T-helper 2 cell (primary cell): ENCODE measurements at regions not wholly inside any gene's neighbourhood (a gene's known extent, or its start where the extent isn't known, plus 50 kb on each side); places are given as distances from the start of the nearest gene placed in this dataset.

ENCODE experiments used
- DNase-seq, 5 experiments: peaks; one replicate each; pipeline versions ENCODE4 v3.0.0 to v3.0.0-alpha.2; 2012 to 2022

DNA sequence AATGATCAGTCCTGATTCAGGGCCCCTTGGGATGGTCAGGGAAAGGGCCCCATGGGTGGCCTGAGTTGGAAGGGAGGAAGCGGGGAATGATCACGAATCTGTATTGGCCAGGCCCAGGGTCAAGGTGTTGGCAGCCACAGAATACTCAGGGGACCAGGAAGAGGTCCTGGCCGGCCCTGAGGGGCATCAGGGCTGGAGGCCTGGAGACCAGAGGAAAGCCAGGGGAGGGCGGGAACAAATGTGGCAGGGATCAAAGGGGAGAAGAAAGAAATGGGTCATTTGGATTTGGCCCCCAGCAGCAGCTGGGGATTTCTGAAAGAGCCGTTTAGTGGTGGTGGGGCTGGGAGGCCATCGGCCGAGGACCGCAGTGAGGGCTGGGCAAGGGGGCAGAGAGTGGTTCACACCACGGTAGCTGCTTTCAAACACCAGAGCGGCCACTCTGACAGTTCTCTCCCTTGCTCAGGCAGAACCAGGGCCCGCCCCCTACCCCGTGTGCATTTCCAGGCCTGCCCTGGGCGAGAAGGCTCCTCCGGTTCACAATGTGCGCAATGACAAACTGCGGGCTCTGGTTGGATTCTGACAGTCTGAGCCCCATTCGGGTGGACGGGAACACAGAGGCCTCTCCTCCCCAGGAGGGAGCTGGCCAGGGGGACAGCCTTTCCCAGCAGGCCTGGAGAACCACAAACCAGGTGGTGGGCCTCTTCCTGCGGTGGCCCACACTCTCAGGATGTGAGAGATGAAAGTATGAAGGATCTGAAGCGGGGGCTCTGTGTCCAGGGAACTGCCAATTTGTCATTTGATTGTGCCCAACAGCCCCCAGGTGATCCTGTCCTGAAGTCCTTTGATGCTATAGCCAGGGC, 220.3 kb upstream of the IER5L start:
- no peak for DNase-seq

DNA sequence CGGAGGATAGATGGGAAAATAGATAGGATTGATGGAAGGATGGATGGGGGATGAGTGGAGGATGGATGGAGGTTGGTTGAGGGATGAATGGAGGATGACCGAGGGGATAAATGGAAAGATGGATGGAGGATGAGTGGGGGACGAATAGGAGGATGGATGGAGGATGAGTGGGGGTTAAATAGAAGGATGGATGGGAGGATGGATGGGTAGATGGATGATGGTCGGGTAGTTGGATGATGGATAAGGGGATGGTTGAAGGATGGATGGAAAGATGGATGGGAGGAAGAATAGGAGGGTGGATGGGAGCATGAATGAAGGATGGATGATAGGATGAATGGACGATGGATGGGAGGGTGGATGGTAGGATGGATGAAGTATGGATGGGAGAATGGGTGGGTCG, 219.3 kb upstream of the IER5L start:
- DNase-seq, result no peak

DNA sequence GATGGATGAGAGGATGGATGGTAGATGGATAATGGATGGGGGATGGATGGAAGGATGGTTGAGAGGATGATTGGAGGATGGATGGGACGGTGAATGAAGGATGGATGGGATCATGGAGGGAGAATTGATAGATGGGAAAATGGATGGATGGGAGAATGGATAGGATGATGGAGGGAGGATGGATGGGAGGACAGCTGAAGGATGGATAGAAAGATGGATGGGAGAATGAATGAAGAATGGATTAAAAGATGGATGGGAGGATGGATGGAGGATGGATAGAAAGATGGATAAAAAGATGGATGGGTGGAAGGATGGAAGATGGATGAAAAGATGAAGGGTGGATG, 218.3 kb upstream of the IER5L start:
- DNase-seq, result no peak

DNA sequence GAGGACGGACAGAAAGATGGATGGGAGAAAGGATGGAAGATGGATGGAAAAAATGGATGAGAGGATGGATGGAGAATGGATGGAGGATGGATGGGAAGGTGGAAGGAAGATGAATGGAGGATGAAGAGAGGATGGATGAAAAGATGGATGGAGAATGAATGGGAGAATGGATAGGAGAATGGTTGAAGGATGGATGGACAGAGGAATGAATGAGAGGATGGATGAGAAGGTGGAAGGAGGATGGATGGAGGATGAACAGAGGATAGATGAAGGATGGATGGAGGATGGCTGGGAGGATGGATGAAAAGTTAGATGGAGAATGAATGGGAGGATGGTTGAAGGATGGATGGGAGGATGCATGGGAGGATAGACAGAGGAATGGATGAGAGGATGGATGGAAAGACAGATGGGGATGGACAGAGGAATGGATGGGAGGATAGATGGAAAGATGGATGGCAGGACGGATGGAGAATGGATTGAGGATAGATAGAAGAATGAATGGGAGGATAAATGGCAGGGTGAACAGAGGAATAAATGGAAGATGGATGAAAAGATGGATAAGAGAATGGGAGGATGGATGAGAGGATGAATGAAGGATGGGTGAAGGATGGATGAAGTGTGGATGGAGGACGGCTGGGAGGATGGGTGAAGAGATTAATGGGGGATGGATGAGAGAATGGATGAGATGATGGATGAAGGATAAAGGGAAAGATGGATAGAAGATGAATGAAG, 217.7 kb upstream of the IER5L start:
- DNase-seq, result no peak

DNA sequence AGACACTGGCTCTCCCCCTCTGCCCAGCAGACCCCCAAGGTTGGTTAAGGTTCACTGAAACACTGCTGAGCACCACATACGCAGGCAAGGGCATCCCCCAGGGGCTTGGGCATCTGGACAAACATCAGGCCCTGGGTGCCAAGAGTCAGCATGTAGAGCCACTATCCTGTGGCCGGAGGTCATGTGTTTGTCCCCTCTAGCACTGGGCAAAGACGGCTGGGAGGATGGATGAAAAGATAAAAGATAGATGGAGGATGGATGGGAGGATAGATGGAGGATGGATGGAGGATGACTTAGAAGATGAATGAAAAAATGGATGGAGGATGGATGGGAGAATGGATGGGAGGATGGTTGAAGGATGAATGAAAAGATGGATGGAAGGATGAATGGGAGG, 216.8 kb upstream of the IER5L start:
- DNase-seq, result no peak

DNA sequence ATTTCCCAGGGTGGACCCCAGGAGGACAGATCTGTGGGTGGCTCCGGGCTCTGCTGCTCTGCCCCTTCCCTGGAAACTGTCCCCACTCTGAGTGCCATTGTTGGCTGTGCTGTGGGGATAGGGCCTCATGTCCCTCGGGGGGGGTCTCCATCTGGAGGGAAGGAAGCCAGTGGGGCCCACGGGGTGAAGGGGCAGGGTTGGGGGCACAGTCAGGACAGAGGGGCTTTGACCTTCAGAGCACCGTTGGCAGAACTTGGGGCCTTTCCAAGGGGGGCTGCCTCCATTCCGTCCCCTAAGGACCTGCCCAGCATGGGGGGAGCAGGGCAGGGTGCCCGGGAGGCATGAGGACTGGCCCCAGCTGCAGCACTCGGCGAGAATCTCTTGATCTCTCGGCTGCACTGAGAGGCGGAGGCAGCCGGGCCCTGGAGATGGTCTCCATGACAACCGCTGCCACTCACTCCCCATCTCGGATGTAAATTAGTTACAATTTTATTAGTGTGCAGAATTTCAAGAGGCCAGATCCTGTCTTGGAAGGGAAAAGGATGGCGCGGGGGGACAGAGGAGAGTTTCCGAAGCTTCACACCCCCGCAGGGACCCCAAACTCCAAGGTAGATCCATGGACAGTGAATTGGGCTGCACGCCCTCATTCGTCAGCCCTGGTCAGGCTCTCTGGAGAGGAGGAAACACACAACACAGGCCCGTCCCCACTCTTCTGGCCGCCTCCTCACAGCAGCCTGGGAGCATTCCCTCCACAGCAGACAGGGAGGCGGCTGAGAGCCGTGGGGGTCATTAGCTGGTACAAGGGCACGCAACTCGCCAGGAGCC, 216.2 kb upstream of the IER5L start:
- no peak for DNase-seq

DNA sequence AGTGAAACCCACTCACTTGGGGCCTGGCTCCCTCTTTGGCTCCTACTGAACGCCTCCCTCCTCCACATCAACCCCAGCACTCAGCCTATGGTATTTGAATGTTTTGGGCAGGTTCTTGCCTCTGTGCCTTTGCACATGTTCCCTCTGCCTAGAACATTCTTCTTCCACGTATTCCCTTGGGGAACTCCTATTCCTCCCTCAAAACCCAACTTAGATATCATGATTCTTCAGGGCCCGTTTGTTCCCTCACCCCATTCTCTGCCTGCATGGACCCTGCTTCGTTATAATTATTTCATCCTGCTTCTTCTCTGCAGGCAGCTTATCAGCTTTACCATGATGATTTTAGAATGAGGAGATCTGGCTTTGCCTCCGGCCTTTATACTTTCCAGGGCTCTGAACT, 215.0 kb upstream of the IER5L start:
- DNase-seq, result no peak

DNA sequence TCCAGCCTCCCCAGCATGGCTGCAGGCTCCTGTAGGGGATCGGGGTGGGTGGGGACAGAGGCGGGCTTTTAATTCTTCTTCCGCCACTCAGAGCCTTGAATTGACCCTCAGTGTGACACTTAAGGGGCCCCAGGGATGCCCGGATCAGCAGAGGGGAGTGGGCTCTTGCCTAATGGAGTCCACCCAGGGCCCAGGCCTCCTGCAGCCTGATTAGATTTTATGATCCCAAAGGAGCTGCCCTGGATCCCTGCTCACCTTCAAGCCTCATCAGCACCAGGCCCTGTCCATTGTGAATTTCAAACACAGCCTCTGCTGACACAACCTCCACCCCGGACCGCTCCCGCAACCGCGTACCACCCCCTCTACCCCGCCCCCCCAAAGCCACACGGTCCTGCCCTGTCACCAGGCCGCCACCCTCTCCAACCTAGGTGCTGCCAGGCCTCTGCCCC, 214.1 kb upstream of the IER5L start:
- DNase-seq, result no peak

DNA sequence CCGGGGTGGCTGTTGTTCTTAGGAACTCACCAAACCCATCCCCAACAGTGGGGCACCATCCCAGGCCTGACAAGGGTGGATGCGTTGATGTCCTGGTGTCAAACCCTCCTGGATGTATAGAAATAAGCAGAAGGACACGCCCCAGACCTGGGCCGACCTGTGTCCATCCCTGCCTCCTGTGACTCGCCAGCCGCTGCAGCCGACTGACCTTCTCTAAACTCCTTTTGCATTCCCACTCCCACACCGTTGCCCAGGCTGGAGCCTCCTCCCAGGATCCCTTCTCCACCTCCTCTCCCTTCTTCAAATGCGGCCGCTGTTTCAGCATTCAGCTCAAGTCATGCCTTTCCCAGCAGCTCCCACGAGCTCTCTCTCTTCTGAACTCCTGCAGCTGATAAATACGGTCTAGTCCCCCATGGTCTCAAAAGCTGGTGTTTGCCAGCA, 213.2 kb upstream of the IER5L start:
- no peak for DNase-seq

DNA sequence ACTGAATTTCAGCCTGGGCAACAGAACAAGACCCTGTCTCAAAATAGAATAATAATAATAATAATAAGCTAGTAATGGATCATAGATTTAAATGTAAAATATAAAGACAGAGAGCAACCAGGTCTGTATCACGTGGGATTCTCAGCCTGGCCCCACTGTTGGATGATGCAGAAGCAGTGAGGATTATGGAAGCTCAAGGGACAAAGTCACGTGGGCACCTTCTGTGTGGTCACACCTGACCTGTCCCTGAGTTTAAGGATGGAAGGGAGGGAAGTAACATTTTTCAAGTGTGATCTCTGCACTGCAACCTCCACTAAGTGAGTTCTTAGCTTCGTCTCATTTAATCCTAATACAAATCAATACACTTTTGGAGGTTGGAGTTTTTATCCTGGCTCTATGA, 212.5 kb upstream of the IER5L start:
- DNase-seq, result no peak

DNA sequence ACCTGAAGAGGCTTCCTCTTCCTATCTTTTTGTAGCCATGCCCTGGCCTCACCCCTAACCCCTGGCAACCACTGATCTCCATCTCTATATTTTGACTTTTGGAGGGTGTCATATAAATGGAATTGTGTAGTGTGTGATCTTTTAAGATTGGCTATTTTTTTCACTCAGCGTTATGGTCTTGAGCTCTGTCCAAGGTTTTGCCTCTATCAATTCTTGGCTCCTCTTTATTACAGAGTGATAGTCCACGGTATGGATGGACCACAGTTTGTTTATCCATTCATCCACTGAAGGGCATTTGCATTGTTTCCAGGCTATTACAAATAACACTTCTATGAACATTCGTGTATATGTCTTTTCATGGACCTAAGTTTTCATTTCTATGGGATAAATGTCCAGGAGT, 209.8 kb upstream of the IER5L start:
- no peak for DNase-seq

DNA sequence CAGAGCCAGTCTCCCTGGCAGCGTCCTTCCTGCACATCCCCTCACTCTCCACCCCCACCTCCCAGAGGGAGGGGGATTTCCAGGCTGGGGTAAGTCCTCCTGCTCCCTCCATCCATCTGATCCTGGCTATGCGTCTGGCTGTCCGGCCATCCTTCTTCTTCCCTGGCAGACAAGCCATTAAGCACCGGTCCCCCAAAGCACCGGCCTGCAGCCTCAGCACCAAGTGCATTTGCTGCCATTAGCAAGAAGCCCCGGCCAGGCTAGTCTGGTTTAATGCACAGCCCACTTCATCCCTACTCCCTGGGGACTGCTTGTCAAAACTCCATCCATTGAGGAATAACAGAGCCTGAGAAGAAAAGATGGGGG, 208.7 kb upstream of the IER5L start:
- DNase-seq, result no peak

DNA sequence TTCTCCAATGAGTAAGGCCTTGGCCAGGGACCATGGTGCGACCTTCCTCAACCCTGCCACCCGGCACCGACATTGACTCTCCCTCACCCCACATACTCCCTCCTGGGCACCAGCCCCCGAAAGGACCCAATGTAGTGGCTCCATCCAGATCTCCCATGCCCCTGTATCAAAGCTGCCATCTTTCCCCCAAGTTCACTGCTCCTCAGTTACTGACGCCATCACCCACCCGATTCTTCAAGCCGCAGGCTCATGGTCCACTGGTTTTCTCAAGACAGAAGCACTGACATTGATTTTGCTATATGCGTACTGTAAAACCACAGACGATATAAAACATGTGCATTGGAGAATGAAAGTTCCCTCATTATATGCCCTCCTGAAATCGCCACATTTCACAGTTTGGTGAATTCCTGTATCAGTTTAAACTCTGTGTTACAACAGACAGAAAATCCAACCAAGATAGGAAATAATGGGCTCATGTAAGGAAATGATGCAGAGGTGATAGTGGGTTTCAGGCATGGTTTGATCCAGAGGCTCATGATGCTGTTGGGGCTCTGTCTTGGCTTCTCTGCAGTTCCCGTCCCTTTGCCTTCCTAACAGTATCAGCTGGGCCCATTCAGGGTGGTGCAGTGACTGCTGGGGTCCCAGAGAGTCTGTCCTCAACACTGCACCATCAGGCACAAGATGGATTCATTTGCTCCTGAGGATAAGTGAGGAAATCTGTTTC, 207.3 kb upstream of the IER5L start:
- DNase-seq, result no peak

DNA sequence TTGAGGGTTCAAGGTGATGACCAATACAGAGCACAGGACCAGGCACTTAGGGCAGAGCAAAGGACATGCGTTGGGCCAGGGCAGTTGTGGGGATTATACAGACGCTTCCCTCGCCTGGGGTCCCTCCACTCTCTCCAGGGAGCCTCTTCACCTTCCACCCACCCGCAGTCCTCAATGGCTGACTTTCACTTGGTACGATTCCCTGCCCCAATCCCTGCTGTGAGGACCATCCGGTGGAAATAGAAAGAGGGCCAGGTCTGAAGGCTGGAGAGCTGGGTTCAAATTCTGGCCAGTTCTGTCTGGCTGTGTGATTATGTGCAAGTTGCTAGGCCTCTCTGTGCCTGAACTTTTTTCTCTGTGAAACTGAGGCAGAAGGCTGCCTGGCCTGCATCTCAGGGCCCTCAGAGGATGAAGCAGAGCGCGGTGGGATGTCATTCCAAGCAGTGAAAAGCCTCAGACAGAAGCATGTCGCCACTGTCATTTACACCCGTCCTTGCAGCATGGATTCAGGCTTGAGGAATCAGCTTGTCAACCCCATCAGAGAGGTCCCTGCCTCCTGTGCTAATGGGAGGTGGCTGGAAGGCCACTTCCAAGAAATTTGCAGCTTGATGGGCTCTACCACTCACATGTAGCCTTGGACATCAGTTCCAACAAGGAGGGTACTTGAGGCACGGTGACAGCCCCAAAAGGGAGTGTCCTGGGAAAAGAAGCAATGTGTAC, 206.6 kb upstream of the IER5L start:
- no peak for DNase-seq

DNA sequence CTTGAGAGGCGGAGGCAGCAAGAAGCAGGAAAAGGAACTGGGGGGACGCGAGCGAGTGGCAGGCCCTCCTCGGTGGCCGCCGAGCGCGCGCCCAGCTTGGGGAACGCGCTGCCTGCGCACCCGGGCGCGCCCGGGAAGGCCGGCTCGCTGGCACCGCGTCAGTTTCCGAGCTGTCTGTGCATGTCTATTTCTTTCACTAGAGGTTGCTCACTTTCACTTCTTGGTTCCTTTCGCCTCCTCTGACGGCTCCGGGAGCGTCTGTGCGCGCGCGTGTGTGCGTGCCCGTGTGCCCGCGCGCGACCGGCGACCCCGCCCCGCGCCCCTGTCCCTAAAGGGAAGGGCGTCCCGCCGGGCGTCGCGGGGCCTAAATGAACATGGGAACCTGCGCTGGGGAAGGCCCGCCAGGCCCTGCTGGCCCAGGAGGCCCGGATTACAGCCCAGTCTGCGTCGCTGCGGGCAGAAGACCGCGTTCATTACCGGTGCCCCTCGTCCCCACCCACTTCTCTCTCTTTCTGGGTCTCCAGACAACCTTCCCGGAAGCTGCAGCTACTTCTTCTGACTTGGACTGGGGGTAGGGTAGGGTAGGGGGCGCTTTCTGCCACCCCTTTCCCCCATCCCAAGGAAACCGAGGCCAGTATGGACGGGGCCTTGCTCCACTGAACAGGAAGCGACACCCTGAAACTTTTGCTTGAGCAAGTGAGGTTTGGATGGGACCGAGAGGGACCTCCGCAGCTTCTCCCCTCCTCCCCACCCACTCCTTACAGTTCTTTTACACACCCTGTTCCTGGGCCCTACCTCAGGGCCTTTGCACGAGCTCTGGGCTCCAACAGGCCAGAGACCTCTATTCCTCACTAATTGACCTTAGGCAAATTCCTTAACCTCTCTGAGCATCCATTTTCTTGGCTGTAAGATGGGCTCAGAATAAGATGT, 205.8 kb upstream of the IER5L start:
- peak in 4 of 5 experiments; percentile 42 to 76 (median 58) for DNase-seq

DNA sequence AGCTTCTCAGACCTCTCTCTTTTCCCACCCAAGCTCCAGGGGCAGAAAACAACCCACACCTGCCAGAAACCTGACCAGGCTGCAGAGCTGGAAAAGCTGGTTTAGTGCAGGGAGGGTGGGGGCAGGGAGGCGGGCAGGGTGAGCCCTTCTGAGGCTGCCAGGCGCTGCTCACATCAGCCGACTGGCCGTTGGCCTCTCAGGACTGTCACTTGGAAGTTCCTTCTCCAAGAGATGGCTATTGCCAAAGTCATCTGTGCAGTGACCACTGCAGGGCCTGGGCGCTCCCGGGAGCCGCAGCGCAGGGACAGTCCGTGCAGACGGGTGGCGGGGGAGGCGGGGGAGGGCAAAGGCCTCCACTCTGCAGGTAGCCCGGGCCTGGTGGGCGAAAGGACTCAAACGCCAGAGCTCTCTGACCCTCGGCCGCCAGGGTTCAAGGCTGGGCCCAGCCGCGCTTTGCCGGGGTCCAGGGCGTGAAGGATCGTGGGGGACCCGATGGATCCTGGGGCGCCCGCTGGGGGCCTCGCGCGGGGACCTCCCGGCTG, 205.0 kb upstream of the IER5L start:
- DNase-seq, result no peak

DNA sequence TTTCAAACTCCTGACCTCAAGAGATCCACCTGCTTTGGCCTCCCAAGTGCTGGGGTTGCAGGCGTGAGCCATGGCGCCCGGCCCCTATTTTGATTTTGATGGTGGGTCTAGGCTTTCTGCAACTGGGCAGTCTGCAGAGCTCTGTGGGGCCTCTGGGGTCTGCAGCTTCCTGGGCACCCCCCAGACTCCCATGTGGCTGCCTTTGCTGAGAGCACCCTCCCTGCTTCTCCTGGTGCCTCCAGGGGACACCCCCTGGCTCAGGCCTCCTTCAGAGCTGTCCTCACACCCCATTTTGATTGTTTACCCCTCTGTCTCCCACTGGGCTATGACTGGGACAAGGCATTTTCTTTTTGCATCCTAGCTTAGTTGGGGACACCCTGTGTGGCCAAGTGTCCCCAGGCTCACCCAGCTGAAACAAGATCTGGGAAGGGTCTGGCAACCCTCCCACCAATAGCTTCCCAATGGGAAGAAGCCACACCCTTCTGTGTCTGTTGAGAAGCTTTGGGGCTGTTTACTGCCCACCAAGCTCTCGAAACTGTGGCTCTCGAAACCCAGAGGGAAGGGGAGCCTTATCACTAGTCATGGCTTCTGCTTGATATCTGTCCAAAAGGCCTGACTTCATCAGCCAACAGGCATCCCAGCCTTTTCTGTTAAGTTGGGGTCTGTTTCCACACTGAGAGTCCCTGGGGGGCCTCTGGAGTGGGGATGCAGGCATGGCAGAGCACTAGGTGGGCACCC, 204.4 kb upstream of the IER5L start:
- no peak for DNase-seq

DNA sequence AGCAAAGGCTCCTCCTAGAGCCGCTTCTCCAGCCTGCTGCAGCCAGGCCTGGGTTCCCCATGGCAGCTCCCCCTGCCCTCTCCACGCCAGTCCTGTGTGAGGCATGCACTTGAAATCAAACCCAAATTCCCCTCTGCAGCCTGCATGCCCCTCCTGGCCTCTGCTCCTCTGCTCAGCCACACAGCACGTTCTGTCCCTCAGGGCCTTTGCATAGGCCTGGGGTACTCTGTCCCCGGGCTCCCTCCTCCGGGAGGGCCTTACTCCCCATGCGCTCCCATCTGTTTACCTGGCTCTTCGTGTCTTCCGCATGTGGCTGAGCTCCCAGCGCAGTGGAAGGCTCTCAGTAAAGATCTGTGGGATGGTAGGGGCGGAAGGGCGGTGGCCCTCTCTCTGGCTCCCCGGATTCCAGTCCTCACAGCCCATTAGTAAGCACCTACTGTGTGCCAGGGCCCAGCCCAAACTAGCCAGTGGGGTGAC, 203.5 kb upstream of the IER5L start:
- DNase-seq, result no peak

DNA sequence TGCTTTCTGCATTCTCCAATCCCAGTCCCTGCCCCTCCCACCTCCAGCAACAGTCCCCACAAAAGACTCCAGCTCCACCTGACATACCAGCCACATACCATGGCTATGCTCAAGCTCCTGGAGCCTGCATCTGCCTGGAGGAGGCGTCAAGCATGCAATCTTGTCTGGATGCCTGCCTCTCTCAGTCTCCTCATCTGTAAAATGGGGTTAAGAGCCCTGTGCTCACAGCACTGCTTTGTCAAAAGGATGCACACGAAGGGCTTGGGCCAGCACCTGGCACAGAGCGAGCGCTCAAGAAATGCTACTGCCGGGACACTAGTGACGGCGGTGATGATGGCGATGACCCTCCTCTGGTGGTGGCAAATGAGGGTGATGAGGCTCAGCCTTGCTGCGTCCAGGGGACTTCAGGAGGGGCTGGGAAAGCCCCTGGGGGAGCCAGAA, 202.9 kb upstream of the IER5L start:
- DNase-seq, result no peak

DNA sequence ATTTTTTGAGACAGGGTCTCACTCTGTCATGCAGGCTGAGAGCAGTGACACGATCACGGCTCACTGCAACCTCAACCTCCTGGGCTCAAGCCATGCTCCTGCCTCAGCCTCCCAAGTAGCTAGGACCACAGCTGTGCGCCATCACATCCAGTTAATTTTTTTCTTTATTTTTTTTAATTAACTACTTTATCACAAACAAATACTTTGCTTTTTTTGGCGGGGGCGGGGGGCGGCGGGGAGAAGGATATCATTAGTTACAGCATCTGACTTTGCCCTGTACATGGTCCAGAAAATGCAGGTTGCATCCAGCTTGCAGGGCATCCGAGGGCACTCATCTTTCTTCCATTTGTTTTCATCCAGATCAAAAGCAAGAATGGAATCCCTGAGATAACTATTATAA, 201.8 kb upstream of the IER5L start:
- no peak for DNase-seq
